ENCODE measurements at regions not wholly inside any gene's neighbourhood (a gene's known extent, or its start where the extent isn't known, plus 50 kb on each side); places are given as distances from the start of the nearest gene placed in this dataset.

DNA sequence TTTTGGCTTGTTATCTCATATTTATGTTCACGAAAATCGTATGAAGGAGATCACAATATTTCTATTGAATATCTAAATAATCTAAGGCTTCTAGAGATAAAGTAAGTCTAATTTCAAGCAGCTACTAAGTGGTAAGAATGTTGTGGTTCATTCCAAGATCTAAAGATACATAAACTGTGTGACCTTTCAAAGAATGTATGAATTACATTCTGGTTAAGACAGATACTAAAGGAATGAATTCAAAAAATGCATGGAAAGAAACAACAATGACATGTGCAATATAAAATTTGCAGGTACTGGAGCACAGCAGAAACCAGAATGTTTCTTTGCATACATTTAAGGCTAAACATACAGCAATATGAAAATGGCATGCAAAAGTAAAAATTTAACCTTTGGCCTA is 1214.6 kb downstream of the CDH8 start:
- TF ChIP-seq CTCF (IDR thresholded peaks at IDR 0.05 in 4 of 5, conservative IDR thresholded peaks at IDR 0.05 in 1 of 5): no peak
- no peak for TF ChIP-seq POLR2A (IDR thresholded peaks at IDR 0.05)
